Fibroblast of the conjunctiva (primary cell): ENCODE measurements at regions not wholly inside any gene's neighbourhood (a gene's known extent, or its start where the extent isn't known, plus 50 kb on each side); places are given as distances from the start of the nearest gene placed in this dataset.

Source experiments
- DNase-seq: peaks from one replicate; pipeline ENCODE4 v3.0.0-alpha.2; 2010; ENCODE audit warnings: low read depth

GRCh38 chr13:22128441-22129408 is 457.9 kb downstream of the FGF9 start:
- no peak for DNase-seq

- DNase-seq = no peak
Measured at GRCh38 chr13:22130254-22130653, 459.4 kb downstream of the FGF9 start.

DNA sequence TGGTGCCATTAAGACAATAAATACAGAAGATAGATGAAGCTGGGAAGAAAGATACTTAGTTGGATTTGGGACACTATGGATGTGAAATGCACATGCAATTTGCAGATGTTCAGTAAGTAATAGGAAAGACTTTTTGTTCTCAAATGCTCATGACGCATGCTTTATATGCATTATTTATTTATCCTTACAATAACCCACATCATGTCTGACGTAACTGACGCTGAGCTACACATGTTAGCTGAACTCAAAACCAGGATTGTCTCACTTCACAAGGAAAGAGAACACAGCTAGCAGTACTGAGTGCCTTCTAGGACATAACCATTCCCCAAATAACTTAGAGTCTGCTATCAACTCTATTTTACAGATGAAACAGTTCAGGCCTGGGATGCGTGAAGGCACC is 463.4 kb downstream of the FGF9 start:
- no peak for DNase-seq

- DNase-seq = no peak
Measured at GRCh38 chr13:22135446-22135845, 464.6 kb downstream of the FGF9 start.

GRCh38 chr13:22137361-22138050 is 466.6 kb downstream of the FGF9 start:
- no peak for DNase-seq

DNA sequence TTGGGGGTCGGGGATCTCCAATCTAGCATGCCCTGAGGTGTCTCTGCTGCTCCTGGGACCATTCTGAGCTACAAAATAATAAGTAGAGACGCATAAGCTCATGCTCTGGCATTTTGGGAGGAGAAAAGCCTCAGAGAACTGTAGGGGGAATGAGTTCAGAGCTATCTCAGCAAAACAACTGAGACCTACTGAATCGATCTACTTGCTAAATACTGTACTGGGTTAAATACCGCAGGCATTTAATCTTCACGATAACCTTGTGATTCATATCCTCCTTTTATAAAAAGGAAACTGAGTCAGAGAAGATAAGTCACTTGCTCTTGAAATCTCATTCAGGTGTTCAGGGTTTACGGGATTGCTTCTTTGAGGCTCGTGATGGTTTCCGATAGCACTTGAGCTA is 468.1 kb downstream of the FGF9 start:
- DNase-seq = no peak

- DNase-seq = no peak
Measured at GRCh38 chr13:22141716-22142115, 470.8 kb downstream of the FGF9 start.

- no peak for DNase-seq
Measured at GRCh38 chr13:22143671-22144070, 472.8 kb downstream of the FGF9 start.

DNA sequence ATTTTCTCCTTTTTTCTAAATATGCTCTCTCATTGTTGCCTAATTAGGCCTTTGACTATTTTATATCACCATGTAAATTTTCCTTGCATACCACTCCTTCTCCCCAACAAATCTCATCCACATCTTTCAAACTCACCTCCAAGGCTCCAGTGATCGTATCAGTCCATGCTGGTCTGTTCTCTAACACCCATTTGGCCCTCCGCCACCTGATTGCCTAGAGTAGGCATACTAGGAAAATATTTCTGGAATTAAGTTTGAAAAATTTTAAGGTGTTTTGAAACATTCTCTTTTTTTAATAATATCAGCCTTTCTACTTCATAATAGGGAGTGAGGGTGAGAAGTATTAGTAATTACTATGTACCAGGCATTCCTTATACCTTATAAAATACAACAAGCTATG is 473.9 kb downstream of the FGF9 start:
- no peak for DNase-seq

DNA sequence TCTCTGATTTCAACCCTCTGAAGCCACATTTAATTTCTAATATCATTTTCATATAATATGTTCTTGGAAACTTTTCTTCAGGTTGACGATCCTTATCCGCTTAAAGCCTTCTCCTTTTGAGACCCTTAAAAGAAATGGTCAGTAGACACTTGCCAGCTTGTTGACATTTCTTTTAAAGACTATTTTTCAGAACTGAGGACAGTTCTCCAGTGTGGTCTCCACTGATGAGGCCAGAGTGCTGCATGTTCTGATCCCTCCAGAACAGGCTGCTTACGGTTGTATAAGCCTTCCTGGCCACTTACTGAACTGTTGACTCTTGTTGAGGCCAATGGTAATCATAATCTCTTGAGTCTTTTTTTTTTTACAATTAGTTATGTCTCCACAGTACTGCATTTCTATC is 477.3 kb downstream of the FGF9 start:
- DNase-seq = no peak

GRCh38 chr13:22152751-22153150 is 481.9 kb downstream of the FGF9 start:
- no peak for DNase-seq

DNA sequence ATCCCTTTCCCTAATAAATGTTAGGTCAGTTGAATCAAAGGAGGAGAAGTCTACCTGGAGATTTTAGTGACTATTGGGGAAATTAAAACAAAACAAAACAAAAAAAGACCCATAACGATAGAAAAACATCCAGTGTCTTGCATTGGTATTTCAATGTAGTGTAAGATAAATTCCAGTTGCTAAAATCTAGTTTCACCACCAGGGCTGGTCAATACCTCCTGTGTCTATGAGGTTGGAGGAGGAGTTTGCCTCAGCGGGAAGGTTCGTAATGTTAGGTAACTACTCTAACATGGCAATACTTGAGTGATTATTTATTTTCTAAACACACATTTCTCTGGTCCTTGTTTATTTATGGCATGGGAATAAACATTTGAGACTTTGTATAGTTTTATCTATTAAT is 483.2 kb downstream of the FGF9 start:
- DNase-seq = no peak

- DNase-seq = no peak
Measured at GRCh38 chr13:22161871-22162270, 491.0 kb downstream of the FGF9 start.

DNA sequence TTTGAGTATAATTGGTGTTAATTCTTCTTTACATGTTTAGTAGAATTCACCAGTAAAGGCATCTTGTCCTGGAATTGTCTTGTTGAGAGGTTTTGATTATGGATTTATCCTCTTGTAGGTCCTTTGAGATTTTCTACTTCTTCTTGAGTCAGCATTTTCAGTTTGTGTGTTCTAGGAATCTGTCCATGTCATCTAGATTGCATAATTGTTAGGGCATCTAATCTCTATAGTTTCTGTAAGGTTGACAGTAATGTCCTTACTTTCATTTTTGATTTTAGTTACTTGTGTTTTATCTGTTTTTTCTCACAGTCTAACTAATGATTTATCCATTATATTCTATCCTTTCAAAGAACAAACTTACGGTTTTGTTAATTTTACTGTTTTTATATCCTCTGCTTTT is 492.0 kb downstream of the FGF9 start:
- no peak for DNase-seq

GRCh38 chr13:22168437-22169190 is 497.7 kb downstream of the FGF9 start:
- no peak for DNase-seq

DNA sequence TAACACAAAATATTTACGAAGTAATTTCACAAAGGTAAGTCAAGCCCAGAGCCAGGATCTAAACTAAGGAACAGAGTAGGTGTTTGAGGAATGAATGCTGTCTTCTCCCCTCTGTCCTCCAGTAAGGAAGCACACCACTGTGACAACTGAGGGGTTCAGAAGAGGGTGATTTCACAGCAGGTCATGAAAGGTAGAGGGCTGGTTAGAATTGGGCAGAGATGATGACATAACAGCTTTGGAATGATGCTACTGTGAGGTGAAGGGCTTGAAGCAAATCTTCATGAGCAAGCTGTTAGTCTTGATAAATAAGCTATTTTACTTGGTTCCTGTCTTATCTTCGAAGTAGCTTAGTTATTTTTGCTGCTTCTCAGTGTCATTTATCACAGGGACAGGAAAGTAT is 498.6 kb downstream of the FGF9 start:
- no peak for DNase-seq

- DNase-seq = no peak
Measured at GRCh38 chr13:22173610-22174009, 502.7 kb downstream of the FGF9 start.

- no peak for DNase-seq
Measured at GRCh38 chr13:22175241-22175640, 504.4 kb downstream of the FGF9 start.

DNA sequence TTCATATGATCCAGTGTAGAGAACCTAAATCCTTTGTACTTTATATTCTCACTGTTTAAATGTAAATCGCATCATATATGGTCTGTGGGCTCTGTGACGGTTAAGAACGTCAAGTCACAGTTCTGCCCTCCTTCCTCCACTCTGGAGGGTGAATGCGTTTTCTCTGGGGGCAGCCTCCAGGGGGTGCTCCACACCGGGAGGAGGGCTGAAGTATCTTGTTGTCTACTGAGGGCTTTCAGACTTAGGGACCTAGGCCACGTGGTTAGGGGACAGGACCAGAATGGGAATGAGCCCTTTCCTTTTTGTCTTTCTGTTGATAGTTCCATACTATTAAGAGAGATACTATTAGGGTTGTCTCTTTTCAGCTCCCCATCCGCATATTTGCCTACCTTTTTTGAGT is 504.9 kb downstream of the FGF9 start:
- no peak for DNase-seq

- no peak for DNase-seq
Measured at GRCh38 chr13:22176968-22177520, 506.2 kb downstream of the FGF9 start.

- DNase-seq = no peak
Measured at GRCh38 chr13:22178878-22179277, 508.0 kb downstream of the FGF9 start.

DNA sequence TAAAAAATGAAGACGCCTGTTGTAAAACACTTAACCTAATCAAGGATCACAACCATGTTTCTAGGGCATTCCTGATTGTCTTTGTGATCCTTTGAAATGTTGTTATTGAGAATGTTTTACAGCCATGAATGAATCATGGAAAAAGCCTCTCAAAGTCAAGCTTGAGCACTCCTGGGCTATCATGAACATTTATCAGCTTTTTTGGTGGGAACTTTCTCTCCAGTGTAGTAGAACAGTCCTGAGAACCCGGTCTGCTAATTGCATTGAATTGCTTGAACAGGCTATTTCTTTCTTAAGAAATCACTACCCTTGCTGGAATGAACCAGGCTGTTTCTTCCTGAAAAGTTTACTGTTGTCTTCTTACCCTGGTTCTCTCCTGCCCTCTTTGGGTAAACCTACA is 516.5 kb downstream of the FGF9 start:
- no peak for DNase-seq
